ENCODE measurements at regions not wholly inside any gene's neighbourhood (a gene's known extent, or its start where the extent isn't known, plus 50 kb on each side); places are given as distances from the start of the nearest gene placed in this dataset.
"Not testable (repeated sequence)": the region's sequence is repeated elsewhere in the genome, so short reads cannot be mapped to it uniquely, and the experiment has no call there.

GRCh38 chr4:78691971-78692821 lies 84.0 kb upstream of the BMP2K start:
- DNase-seq (ENCODE audit: low read depth in 2 of 2): no peak

- DNase-seq (ENCODE audit: low read depth in 2 of 2): no peak
Measured at GRCh38 chr4:78692822-78693170, 83.4 kb upstream of the BMP2K start.

GRCh38 chr4:78693777-78694456 lies 82.2 kb upstream of the BMP2K start:
- DNase-seq (ENCODE audit: low read depth in 2 of 2): no peak

- DNase-seq (ENCODE audit: low read depth in 2 of 2): no peak
Measured at GRCh38 chr4:78694457-78694787, 81.7 kb upstream of the BMP2K start.

DNA sequence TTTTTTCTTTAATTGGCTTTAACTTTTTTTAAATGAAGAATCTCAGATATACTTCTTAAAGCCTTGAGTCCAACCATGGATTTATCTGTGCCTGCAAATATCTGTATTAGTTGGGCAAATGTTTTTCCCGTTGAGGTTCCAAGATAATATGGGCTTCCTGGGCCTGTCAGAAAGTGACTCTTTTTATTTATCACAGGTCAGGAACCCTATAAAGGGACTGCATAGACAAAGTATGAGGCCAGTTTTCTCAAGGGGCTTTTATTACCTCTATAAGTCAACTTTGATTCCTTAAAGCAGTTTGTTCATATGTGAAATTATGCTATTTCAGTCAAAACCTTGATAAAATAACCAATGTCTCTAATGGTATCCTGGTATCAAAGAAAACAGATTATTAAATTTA lies 80.2 kb upstream of the BMP2K start:
- no peak for DNase-seq (ENCODE audit: low read depth in 2 of 2)

GRCh38 chr4:78703079-78703478 lies 73.1 kb upstream of the BMP2K start:
- DNase-seq (ENCODE audit: low read depth in 2 of 2): no peak

DNA sequence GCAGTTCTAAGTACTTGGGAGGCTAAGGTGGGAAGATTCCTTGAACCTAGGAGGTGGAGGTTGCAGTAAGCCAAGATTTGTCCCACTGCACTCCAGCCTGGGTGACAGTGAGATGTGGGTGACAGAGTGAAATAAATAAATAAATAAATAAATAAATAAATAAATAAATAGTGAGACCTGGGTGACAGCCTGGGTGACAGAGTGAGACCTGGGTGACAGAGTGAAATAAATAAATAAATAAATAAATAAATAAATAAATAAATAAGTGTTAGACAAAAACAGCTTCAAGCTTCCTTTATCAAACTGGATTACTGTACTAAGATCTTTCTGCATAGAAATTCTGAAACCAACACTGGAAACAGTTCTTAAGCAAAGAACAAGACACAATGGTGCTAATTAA lies 71.8 kb upstream of the BMP2K start:
- DNase-seq (ENCODE audit: low read depth in 2 of 2): no peak

DNA sequence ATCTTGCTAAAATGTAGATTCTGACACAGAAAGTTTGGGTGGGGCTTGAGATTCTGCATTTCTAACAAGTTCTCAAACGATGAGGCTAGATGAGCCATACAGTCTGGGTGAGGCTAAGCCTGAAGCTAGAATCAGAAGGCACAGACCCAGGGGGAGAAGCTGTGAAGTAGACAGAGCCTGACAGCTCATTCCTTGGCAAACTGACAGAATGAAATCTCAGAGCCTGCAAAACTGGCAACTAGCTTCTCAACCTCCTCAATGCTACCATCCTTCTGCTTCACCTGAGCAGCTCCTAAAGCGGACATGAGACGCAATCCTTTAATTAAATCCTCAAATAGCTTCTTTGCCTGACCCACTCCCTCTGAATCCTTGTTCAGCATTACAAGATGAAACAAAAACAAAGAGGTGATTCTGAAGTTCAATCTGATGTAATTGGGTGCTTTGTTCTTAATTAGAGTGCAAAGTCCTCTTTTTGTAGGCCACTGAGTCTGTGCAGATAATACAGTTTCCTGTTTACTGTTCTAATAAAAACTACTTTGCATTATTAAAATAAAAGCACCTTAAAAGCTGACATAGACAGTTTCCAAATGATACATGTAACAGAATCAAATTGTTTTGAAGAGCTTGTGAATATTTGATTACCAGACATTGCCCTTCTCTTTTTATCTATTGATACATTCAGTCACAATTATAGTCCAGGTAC lies 71.0 kb upstream of the BMP2K start:
- DNase-seq (ENCODE audit: low read depth in 2 of 2): peak in 1 of 2 experiments; percentile 28

DNA sequence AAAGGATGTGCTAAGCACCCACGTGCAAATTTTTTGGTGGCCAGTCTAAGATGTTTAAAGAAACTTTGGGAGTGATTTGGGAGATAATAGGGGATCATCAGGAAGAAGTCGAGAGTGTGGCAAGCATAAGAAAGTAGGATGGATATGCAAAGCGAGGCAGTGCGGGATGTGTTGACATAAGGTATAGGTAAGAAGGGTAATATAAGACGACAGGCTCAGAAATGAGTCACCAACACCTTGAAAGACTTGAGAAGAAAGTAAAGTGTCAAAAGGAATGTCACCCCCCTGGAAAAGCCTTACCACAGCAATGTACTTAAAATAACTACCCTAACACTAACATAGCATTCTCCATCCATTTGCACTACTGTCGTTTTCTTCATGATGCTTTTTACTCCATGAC lies 69.8 kb upstream of the BMP2K start:
- no peak for DNase-seq (ENCODE audit: low read depth in 2 of 2)

- DNase-seq (ENCODE audit: low read depth in 2 of 2): no peak
Measured at GRCh38 chr4:78707268-78707667, 68.9 kb upstream of the BMP2K start.

DNA sequence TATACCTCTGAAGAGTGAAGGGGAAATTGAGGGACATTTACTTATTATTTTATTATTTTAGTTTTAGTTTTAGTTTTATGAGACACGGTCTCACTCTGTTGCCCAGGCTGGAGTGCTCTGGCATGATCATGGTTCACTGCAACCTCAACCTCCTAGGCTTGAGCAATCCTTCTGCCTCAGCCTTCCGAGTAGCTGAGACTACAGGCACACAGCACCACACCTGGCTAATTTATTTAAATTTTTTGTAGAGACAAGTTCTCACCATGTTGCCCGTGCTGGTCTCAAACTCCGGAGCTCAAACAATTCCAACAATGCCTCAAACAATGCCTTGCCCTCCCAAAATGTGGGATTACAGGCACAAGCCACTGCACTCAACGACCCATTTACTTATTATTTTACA lies 68.4 kb upstream of the BMP2K start:
- no peak for DNase-seq (ENCODE audit: low read depth in 2 of 2)

GRCh38 chr4:78710536-78710935 lies 65.6 kb upstream of the BMP2K start:
- DNase-seq (ENCODE audit: low read depth in 2 of 2): no peak

- DNase-seq (ENCODE audit: low read depth in 2 of 2): no peak
Measured at GRCh38 chr4:78711676-78712075, 64.5 kb upstream of the BMP2K start.

- not testable (repeated sequence) for DNase-seq (ENCODE audit: low read depth in 2 of 2)
Measured at GRCh38 chr4:78714598-78714997, 61.6 kb upstream of the BMP2K start.

DNA sequence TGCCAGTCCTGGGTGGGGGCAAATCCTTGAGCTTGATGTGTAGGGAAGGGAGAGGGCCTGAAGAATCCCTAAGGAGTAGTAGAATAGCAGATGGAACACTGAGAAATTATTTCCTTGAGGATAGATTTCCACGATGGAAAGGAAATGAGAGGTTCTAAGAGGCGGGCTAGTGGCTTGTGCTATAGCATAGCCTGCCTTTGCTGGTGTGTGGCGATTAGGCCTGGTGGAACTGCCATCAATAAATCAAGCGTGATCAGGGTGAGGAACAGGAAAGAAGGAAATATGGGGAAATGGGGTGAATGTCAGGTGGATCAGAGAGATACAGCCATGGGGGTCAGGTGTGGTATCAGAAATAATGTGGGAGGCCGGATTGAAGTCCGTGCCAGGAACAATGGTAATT lies 60.8 kb upstream of the BMP2K start:
- DNase-seq (ENCODE audit: low read depth in 2 of 2): not testable (repeated sequence)

DNA sequence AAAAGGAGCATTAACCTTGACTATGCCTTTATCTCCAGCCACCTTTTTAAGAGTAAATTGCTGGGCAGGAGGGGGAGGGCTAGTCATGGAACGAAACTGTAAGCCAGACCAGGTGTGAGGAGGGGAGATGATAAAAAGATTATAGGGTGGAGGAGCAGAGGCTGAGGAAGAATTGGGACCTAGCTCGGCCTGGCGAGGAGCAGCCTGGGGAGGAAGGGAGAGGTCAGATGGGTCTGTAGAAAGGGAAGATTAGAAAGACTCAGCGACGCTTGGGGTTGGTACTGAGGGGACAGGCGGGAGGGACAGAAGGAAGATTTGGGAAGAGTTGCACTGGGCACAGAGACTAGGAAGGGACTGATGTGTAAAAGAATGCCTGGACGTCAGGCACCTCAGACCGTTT lies 58.4 kb upstream of the BMP2K start:
- not testable (repeated sequence) for DNase-seq (ENCODE audit: low read depth in 2 of 2)

- no peak for DNase-seq (ENCODE audit: low read depth in 2 of 2)
Measured at GRCh38 chr4:78720204-78720603, 55.9 kb upstream of the BMP2K start.

DNA sequence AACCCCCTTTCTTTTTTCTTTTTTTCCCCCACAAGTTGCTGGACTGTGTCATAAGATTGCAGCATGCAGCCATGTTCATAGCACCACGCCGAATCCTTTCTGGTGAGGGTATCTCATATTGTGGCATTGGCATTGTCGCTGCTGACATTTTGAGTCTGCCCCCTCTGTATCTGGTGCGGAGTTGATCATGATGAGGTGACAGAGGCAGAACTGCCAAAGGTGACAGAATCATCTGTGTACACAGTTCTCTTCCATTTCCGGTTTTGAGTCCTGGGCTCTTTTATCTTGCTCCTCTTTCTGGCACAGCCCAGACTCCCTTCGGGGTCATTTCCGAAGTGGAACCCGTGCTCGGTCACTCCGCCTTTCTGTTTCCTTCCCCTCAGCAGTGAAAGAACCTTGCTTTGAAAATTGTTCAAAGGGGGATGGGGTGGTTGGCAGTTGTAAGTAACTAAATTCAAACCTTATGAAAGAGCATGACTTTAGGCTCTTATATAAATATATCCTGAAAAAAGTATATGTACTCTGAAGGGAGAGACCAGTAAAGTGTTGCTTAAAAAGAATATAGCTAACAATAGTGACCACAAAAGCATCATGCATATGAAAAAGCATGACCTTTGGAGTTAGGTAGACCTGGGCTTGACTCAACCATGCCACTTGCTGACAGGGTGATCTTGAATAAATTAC lies 55.0 kb upstream of the BMP2K start:
- no peak for DNase-seq (ENCODE audit: low read depth in 2 of 2)

GRCh38 chr4:78721747-78722146 lies 54.4 kb upstream of the BMP2K start:
- no peak for DNase-seq (ENCODE audit: low read depth in 2 of 2)

DNA sequence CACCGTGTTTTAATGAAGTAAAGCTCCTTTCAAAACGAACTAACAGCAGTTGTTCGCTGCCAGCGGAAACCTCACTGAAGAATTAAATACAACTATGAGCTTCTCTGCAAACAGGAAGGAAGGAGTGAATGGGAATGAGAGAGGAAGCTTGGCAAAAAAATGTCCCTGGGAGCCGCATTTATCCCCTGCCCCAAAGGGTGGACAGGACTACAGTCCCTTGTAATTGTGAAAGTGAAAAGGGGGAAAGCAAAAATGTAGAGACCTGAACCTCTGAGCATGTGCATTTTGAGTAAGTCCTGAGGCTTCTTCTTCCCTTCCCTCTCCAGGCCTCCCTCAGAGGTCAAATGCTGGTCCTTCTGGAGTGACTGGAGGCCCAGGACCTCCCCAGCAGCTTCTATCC lies 53.8 kb upstream of the BMP2K start:
- no peak for DNase-seq (ENCODE audit: low read depth in 2 of 2)

GRCh38 chr4:78722878-78723277 lies 53.3 kb upstream of the BMP2K start:
- no peak for DNase-seq (ENCODE audit: low read depth in 2 of 2)
